ENCODE measurements at regions not wholly inside any gene's neighbourhood (a gene's known extent, or its start where the extent isn't known, plus 50 kb on each side); places are given as distances from the start of the nearest gene placed in this dataset.

DNA sequence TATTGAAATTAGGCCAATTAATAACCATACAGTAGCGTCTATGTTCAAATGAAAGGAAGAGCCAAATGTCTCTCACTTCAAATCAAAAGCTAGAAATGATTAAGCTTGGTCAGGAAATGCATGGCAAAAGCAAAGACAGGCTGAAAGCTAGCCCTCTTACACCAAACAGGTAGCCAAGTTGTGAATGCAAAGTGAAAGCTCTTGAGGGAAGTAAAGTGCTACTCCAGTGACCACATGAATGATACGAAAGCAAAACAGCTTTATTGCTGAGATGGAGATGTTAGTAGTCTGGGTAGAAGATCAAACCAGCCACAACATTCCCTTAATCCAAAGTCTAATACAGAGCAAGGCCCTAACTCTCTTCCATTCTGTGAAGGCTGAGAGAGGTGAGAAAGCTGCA, 123.8 kb downstream of the TEX36 start:
- H2AFZ ChIP-seq (ENCODE audit: low read depth, low read length) = no peak overlapping the region

More for the DNA sequence above, 123.8 kb downstream of the TEX36 start:
- intact Hi-C loops (cut with micrococcal nuclease) (no loop called here), dilution Hi-C loops (cut with MboI; ENCODE audit: extremely low pct_ligation_motif_present, low sequenced_read_pairs) (no loop called here)
- CTCF ChIA-PET = no interaction called here
- FAIRE-seq = no peak
- no peaks in the 10 kb centered on the region for H3K4me1 ChIP-seq (ENCODE audit: control insufficient read depth, extremely low read depth, insufficient read depth, low read length)
- POLR2A ChIA-PET = no interaction called here
- TF ChIP-seq JUN (IDR thresholded peaks at IDR 0.05; ENCODE audit: borderline replicate concordance, insufficient read depth, insufficient read length, low read depth) (no peak), MAX (IDR thresholded peaks at IDR 0.05; ENCODE audit: insufficient read depth, insufficient read length) (no peak), MYC (IDR thresholded peaks at IDR 0.05; ENCODE audit: low read depth, low read length) (no peak), GATA2 (IDR thresholded peaks at IDR 0.05; ENCODE audit: insufficient read depth, insufficient read length, low read depth, low read length) (no peak), POLR2AphosphoS5 (IDR thresholded peaks at IDR 0.05; ENCODE audit: insufficient read depth, low read depth, low read length) (no peak), POLR2A (IDR thresholded peaks at IDR 0.05; ENCODE audit: low read depth, low read length) (no peak), FOS (IDR thresholded peaks at IDR 0.05; ENCODE audit: borderline replicate concordance, insufficient read depth, low read length) (no peak), CTCF (IDR thresholded peaks at IDR 0.05; ENCODE audit: extremely low read depth in 1 of 2, insufficient read depth in 1 of 2, low read depth in 1 of 2, low read length in 2 of 2) (no peak), EZH2 (IDR thresholded peaks at IDR 0.05; ENCODE audit: borderline replicate concordance, low read depth, low read length, severe bottlenecking) (no peak)
- H3K36me3 ChIP-seq (ENCODE audit: control insufficient read depth in 2 of 2, extremely low read depth in 1 of 2, insufficient read depth in 2 of 2, low read length in 2 of 2) = no peaks in the 10 kb centered on the region
- H4K20me1 ChIP-seq (replicated peaks; ENCODE audit: control insufficient read depth, extremely low read depth, insufficient read depth, low read length) = no peaks in the 10 kb centered on the region
- DNase-seq (ENCODE audit: low read depth, low spot score) = no peak
- H3K4me3 ChIP-seq (replicated peaks in 1 of 3; ENCODE audit: insufficient read depth in 1 of 3, low read depth in 1 of 3, low read length in 3 of 3) = no peak overlapping the region
- no peak overlapping the region for H3K9ac ChIP-seq (replicated peaks; ENCODE audit: extremely low read depth, insufficient read depth, low read length)
- H3K4me2 ChIP-seq (ENCODE audit: insufficient read depth, low read length) = no peak overlapping the region
- BruUV-seq (replicated peaks) = no TSS peak
- no peaks in the 10 kb centered on the region for H3K9me1 ChIP-seq (replicated peaks; ENCODE audit: control insufficient read depth, extremely low read depth, insufficient read depth, low read length)
- H3K27ac ChIP-seq (ENCODE audit: insufficient read depth, low read depth, low read length) = no peak overlapping the region
- H3K9me3 ChIP-seq (replicated peaks; ENCODE audit: control insufficient read depth, insufficient read depth, low read length) = no peaks in the 10 kb centered on the region
- H3K27me3 ChIP-seq (ENCODE audit: control insufficient read depth in 2 of 2, insufficient read depth in 2 of 2, low read length in 2 of 2) = peaks cover 2 to 4% of the 10 kb centered on the region in 2 experiments
- H3K79me2 ChIP-seq (ENCODE audit: control insufficient read depth, insufficient read depth, low read length) = no peaks in the 10 kb centered on the region
